Right lobe of liver (tissue), 6 donors: ENCODE measurements at regions not wholly inside any gene's neighbourhood (a gene's known extent, or its start where the extent isn't known, plus 50 kb on each side); places are given as distances from the start of the nearest gene placed in this dataset.

Experiments
- ATAC-seq, 4 donors: fragments of 200-7000 bp; cut with Tn5 transposase; one replicate each; pipeline ENCODE4 v1.9.1; 2020; ENCODE audit warnings: mild to moderate bottlenecking in 4 of 4, moderate library complexity in 4 of 4
- DNase-seq, 3 donors: peaks; one replicate each; pipeline ENCODE4 v3.0.0-alpha.2; 2020
- H3K27ac ChIP-seq, 3 donors: fragments of 200-600 bp; one replicate each; pipeline ENCODE4 v1.8.0; 2022
- H3K27me3 ChIP-seq, 2 donors: fragments of 200-600 bp; one replicate each; pipeline ENCODE4 v1.8.0; 2022
- H3K36me3 ChIP-seq, 4 donors: fragments of 200-600 bp; sonication (generic) in 1 of 4; one replicate each; pipeline versions ENCODE4 v1.5.1 to v1.8.0; 2017 to 2022; ENCODE audit warnings: control low read depth in 1 of 4
- H3K4me1 ChIP-seq, 4 donors: fragments of 200-600 bp; sonication (generic) in 1 of 4; one replicate each; pipeline versions ENCODE4 v1.5.1 to v1.8.0; 2017 to 2022; ENCODE audit warnings: control low read depth in 1 of 4
- H3K4me3 ChIP-seq, 3 donors: fragments of 200-600 bp; one replicate each; pipeline ENCODE4 v1.8.0; 2022
- H3K9me3 ChIP-seq, 4 donors: fragments of 200-600 bp; sonication (generic) in 1 of 4; one replicate each; pipeline versions ENCODE4 v1.5.1 to v1.8.0; 2017 to 2022; ENCODE audit warnings: control low read depth in 1 of 4
- CTCF ChIP-seq, 4 donors: fragments of 200-600 bp in 3 of 4; fragments of 450-650 bp in 1 of 4; IDR thresholded peaks; one replicate each; pipeline versions ENCODE4 v1.5.1 to v1.8.0; 2016 to 2022; ENCODE audit warnings: antibody characterized with exemption in 4 of 4, mild to moderate bottlenecking in 2 of 4
- POLR2A ChIP-seq: fragments of 450-650 bp; IDR thresholded peaks from one replicate; pipeline ENCODE4 v1.6.1; 2017; ENCODE audit warnings: antibody characterized with exemption, mild to moderate bottlenecking
- whole genome bisulfite sequencing: methylation state at CpG from one replicate; pipeline ENCODE4 v1.1.6; 2018; ENCODE audit warnings: low coverage, low lambda C conversion rate; ENCODE audit not compliant: insufficient coverage; ENCODE audit errors: missing lambda C conversion rate; 5-methylcytosine and 5-hydroxymethylcytosine counted together
- intact Hi-C, 2 donors: fragments of 100-400 bp; cut with DNase I; formaldehyde crosslinking; loops; one replicate each; pipeline versions ENCODE4 v1.11.2 to v1.14.1; 2022
- donor health status: DM: no; HTN: yes; CAD: no.
- donor health status: DM: no; HTN: no; CAD: no.
- donor health status: DM: no; HTN: no; CAD: no.
- donor health status: DM: no; HTN: yes; CAD: no.
- donor health status: DM: no; HTN: yes; CAD: no.

- no peaks in the 10 kb centered on the region for H3K27me3 ChIP-seq
- DNase-seq (peak in 1 of 3 donors; percentile 38), ATAC-seq (no peak)
- H3K4me3 ChIP-seq: no peak overlapping the region
- intact Hi-C loops: loop anchor here in 1 of 2 donors (10.0 kb wide), 1 partner anchor 1262 kb away; no protein-coding TSS in a partner anchor
- H3K4me1 ChIP-seq: no peaks in the 10 kb centered on the region
- no peaks in the 10 kb centered on the region for H3K9me3 ChIP-seq
- no peak for TF ChIP-seq CTCF (IDR thresholded peaks at IDR 0.05)
- TF ChIP-seq POLR2A: no peak
- H3K27ac ChIP-seq: no peak overlapping the region
- no peaks in the 10 kb centered on the region for H3K36me3 ChIP-seq
- WGBS: 65% methylated on average over 12 of the region's 22 CpGs
Observed at GRCh38 chr22:48886604-48887393, 940.9 kb downstream of the BRD1 start.

- Histone ChIP-seq H3K9me3 (no peaks in the 10 kb centered on the region), H3K36me3 (no peaks in the 10 kb centered on the region), H3K4me1 (no peaks in the 10 kb centered on the region), H3K4me3 (no peak overlapping the region), H3K27ac (no peak overlapping the region), H3K27me3 (no peaks in the 10 kb centered on the region)
- ATAC-seq (no peak), DNase-seq (peak in 1 of 3 donors; percentile 27)
- no peak for TF ChIP-seq POLR2A
- TF ChIP-seq CTCF (IDR thresholded peaks at IDR 0.05): no peak
- intact Hi-C loops: loop anchor here in 1 of 2 donors (10.0 kb wide), 1 partner anchor 1261 kb away; no protein-coding TSS in a partner anchor
- WGBS: 33% methylated on average over 1 of the region's 9 CpGs
Observed at GRCh38 chr22:48885919-48886305, 941.8 kb downstream of the BRD1 start.

DNA sequence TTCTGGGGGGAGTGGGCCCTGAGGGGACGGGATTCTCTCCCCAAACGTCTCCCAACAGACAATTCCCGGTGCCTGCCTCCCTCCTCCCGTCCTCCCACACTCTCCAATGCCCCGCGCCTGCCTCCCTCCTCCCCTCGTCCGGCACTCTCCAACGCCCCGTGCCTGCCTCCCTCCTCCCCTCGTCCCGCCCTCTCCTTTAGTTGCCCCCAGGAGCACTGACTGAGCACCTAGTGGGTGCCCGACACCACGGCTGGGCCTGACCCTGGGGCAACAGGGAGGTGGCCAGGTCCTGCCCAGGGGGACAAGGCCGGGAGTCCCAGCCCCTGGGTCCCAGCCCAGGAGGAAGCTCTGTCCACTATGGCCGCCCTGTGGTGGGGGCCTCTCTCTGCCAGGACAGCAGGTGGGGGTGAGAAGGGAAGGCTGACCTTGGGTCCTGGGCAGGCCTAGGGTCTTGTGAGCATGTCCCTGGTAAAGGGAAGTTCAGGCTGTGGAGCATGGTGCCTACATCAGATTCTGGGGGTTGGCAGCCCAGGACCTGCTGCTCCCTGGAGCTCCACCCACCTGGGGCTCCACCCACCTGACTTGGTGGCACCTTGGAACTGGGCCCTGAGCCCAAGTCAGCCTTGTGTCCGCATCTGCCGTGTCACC, 942.3 kb downstream of the BRD1 start:
- intact Hi-C loops: loop anchor here in 1 of 2 donors (10.0 kb wide), 1 partner anchor 1261 kb away; no protein-coding TSS in a partner anchor
- DNase-seq: peak in 1 of 3 donors; percentile 49

DNA sequence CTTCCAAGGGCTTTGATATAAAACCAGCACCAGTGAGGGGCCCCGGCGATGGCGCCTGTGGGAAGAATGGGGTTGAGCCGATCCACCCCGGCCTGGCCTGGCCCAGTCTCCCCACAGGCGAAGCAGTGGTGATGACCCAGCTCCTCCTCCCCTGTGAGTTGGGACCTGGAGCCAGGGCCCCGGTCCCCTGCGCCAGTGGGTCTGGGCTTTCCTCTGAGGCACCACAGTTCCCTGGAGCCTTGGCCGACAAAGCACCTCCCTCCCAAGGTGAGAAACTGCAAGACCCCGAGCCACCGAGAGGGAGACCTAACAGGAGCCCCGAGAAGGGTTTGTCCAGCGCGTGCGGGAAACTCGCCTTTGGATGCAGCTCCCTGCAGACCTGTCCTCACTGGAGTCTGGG, 942.9 kb downstream of the BRD1 start:
- H3K27me3 ChIP-seq: no peaks in the 10 kb centered on the region

More for the DNA sequence above, 942.3 kb downstream of the BRD1 start:
- ATAC-seq: no peak
- Histone ChIP-seq H3K4me1 (no peaks in the 10 kb centered on the region), H3K9me3 (no peaks in the 10 kb centered on the region), H3K4me3 (no peak overlapping the region), H3K27ac (no peak overlapping the region), H3K27me3 (no peaks in the 10 kb centered on the region), H3K36me3 (no peaks in the 10 kb centered on the region)
- TF ChIP-seq CTCF (IDR thresholded peaks at IDR 0.05) (no peak), POLR2A (no peak)
- WGBS: 50% methylated on average over 6 of the region's 18 CpGs

More for the DNA sequence above, 942.9 kb downstream of the BRD1 start:
- TF ChIP-seq CTCF (IDR thresholded peaks at IDR 0.05): no peak
- TF ChIP-seq POLR2A: no peak
- no peak overlapping the region for H3K27ac ChIP-seq
- H3K4me3 ChIP-seq: no peak overlapping the region
- no peak for ATAC-seq
- no peaks in the 10 kb centered on the region for H3K9me3 ChIP-seq
- no peaks in the 10 kb centered on the region for H3K36me3 ChIP-seq
- H3K4me1 ChIP-seq: no peaks in the 10 kb centered on the region
- 78% methylated on average over 5 of the region's 16 CpGs for WGBS
- peak in 1 of 3 donors; percentile 34 for DNase-seq
- intact Hi-C loops: loop anchor here in 1 of 2 donors (10.0 kb wide), 1 partner anchor 1260 kb away; no protein-coding TSS in a partner anchor
